HG02642 (cell line): ENCODE measurements at regions not wholly inside any gene's neighbourhood (a gene's known extent, or its start where the extent isn't known, plus 50 kb on each side); places are given as distances from the start of the nearest gene placed in this dataset.
"Not testable (repeated sequence)": the region's sequence is repeated elsewhere in the genome, so short reads cannot be mapped to it uniquely, and the experiment has no call there.

ENCODE experiments used
- ATAC-seq: cut with Tn5 transposase; IDR thresholded peaks from one replicate; pipeline ENCODE4 v1.9.1; 2021; ENCODE audit warnings: mild to moderate bottlenecking; ENCODE audit not compliant: unreplicated experiment, poor library complexity

DNA sequence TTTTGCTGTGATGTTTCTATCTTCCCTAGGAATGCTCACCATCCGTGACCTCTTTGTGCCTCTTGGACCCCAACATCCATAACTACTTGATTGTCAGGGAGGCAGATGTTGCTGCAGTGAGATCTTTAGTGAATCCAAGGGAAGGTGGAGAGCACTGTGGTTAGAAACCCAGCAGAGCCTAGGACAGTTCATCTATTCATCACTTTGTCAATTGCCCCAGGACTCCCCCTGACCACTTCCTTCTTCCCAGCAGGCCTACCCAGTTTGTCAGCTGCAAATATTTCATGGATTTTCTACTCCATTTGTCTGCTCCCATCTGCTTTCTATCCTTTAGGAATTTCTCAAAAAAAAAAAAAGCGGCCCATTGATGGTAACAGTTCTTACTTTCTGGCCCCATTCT, 942.8 kb downstream of the PCDH7 start:
- ATAC-seq = no peak

DNA sequence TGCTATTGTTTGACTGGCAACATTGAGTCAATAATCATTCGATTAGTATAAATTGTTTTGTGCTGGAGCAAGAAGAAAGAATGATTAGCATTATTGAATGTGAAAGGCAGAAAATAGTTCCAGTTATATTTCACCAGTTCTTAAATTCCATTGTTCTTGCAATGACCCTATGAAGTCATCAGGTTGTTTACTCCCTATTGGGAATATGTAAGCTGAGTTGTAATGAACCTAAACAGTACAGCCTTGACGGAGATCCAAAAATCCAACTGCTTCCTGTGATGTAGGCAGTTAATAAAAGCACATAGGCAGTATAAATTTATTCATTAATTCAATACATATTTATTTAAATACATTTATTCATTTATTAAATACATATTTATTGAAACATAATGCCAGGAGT, 947.5 kb downstream of the PCDH7 start:
- ATAC-seq = no peak

DNA sequence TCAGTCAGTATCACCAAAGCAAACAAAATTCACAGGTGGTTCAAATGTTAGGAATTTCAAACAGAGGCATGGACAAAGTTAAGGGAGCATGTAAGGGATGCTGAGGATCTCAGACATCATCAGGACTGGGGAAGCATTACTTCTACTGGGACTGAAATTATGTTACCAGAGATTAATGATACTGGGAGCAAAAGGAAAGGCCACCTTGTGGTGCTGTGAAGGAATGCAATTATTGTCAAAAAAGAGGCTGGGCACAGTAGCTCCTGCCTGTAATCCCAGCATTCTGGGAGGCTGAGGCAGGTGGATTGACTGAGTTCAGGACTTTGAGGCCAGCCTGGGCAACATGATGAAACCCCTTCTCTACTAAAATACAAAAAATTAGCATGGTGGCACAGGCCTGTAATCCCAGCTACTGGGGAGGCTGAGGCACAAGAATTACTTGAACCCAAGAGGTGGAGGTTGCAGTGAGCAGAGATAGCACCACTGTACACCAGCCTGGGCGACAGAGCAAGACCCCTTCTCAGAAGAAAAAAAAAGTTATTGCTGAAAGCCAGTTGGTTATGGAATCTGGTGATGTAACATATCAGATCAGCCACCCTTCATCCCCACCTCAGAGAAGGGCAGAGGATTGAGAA, 954.3 kb downstream of the PCDH7 start:
- no peak for ATAC-seq

DNA sequence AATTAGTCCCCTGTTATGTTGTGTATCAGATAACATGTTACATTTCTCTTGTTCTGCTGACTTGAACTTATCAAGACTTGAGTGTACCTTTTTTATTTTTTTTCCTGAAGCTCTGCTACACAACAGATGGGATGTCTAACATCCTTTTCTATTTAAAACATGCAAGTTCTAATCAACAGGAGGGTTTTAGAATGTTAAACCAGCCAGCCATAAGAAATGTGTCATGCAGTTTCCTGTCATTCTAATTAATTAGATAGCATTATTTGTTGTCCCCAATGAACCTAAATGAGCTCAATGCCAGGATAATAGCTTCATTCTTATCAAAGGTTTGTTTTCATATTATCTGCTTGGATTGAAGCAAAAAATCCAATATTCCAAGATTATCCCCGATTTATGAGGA, 958.2 kb downstream of the PCDH7 start:
- ATAC-seq = no peak

DNA sequence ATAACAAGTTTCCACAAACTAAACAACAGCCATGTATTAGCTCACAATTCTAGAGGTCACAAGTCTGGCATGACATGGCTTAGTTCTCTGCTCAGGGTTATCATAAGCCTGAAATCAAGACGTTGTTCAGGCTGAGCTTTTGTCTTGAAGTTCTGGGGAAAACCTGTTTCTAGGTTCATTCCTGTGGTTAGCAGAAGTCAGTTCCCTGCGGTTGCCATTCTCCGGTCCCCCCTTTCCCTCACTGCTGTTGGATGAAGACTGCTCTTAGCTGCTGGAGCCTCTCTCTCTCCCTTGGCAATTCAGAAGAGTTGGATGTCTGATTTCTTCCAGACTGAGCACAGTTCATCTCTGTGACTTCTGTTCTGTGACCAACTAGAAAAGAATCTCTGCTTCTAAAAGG, 962.6 kb downstream of the PCDH7 start:
- ATAC-seq = no peak

DNA sequence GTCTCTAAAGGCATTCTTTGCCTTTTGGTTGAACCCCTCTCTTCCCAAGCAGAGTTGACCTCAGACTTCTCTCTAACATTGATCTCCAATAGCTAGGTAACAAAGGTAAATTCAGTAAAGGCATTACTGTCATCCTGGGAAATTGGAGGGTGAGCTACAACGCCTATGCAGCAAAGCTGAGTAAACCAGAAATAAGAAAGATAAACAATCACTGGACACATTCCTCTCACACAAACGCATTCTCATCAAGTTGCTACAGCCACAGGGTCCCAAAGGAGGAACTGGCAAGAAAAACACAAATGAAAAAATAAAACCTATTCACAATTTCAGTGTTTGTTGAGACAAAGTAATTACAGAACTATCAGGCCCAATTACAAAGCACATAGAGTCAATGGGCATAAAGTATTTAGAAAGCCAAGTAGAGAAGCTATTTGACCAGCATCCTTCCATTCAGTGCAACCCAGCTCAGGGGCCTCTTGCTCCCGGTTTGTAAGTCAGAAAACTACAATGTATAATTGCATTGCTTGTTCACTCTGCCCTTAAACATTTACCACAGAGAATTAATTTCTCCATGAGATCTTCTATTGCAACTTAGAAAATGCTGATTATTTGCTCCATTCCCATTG, 967.7 kb downstream of the PCDH7 start:
- no peak for ATAC-seq

DNA sequence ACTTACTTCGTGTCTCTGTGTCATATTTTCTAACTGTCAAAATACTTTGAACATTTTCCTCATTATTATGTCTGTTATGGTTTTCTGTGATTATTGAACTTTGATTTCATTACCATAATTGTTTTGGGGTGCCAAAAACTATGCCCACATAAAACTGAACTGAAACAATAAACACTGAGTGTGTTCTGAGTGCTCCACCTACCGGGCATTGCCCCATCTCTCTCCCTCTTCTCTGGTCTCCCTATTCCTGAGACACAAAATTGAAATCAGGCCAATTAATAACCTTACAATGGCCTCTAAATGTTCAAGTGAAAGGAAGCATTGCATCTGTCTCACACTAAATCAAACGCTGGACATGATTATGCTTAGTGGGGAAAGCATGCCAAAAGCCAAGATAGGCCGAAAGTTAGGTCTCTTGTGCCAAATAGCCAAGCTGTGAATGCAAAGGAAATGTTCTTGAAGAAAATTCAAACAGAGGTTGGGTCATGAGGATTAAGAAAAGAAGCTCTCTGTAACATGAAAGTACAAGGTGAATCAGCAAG, 972.3 kb downstream of the PCDH7 start:
- no peak for ATAC-seq

DNA sequence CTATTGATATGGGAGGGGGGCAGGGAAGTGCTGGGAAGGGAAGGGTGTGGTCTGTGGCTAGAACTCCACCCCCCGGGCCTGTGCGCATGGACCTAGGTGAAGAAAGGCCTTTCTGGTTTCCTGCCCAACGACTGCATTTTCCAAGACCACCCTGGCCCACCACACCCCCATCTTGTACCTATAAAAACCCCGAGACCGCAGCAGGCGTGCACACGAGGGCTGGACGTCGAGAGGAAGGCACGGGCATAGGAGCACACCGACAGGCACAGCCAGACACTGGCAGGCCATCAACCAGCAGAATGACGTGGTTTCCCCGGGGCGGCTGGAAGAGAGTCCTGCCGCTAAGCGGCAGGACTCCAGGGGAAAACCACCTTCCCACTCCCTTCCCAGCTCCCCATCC, 981.1 kb downstream of the PCDH7 start:
- no peak for ATAC-seq

DNA sequence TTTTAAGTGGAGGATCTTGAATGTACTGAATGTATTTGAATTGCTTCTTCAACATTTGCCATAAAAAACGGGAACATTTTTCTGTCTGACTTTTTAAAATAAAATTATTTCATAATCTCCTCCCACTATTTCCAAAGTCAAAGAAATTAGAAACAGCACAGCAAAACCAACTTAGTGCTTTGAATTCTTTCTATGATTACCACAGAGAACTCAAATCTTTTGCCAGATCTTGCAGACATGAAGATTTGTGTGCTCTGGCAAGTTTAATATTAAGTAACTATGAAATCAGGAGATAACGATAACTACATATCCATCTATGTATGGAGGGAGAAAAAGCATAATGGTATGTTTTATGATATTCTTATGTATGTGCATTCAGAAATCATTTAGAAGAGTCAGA, 982.2 kb downstream of the PCDH7 start:
- ATAC-seq = no peak

DNA sequence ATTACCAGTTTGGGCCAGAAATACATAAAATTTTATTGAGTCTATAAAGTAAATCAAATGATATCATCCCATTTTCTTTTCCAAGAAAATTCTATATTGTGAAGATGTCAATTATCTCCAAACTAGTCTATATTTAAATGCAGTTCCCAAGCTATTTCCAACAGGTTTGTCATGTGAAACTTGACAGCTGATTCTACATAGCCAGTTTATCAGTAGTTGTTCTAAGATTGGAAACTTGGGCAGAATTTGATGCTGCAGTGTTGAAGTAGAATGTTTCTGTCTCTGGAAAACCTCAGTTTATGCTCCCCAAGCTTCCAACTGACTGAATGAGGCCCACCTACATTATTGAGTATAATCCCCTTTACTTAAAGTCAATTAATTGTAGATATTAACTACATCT, 994.1 kb downstream of the PCDH7 start:
- no peak for ATAC-seq

DNA sequence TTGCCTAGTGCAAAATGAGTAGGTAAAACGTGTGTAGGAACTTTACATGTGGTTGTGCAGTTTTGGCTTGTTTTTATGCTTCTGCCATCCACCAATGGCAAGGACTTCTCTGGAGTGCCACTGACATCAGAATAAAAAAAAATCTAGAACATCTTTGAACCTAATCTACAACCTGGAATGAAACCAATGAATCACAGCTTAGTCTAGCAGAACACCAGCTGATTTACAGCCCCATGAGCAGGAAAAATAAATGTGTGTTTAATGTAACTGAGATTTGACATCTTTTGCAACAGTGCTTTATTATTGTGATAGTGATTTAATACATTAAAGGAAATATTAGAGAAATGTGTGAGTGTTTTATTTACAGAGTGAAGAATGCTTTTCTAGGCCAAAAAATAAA, 995.1 kb downstream of the PCDH7 start:
- no peak for ATAC-seq

DNA sequence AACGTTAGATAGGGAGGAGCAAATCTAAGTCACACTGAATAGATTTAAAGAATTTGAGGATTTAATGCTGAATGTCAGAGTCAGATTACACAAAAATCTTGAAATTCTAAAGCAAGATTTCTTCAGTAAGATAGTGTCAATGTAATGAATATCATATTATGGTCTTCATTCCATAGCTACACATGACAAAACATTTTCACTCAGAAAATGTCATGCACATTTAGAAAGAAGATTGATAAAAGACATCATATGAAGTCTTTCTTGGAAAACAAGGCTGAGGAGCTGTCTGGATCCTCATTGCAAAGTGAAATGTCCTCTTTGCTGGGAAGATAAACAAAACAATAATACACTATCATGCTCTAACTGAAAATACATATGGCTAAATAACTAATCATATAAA, 1006.9 kb downstream of the PCDH7 start:
- ATAC-seq = no peak

DNA sequence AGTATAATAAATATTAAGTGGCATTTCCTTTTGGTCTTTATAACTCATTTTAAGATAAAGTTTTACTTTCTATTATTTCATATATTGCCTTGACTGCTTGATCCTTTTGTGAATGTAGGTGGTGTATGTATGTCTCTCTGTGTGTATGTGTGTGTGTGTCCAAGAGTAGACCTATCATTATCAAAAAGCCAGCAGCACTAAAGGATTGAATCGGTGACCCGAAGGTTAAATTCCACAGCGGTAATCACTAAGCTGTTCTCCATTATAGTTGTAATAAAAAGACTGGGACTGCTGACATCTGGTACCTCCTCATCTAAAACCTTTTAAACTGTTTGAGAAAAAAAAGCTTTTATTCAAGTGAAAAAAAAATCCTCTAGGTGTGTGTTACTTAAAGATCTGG, 1014.8 kb downstream of the PCDH7 start:
- ATAC-seq = no peak

DNA sequence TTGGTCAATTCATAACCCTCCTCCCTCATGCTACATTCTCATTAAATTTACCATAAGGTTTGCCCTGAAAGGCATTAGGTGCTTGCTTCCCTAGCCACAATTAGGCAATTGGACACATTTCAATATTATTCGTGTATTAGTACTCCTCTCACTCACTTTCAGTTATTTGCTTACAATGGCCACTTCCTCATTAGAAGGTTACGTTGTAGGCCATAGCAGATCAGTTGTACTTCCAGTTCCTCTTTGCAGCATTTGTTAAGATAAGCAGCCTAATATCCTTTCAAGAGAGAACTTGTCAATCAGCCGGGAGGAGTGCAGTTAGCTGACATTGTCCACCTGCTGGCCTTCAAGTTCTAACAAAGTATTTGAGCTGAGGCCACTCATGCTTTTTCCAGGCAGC, 1017.2 kb downstream of the PCDH7 start:
- no peak for ATAC-seq

DNA sequence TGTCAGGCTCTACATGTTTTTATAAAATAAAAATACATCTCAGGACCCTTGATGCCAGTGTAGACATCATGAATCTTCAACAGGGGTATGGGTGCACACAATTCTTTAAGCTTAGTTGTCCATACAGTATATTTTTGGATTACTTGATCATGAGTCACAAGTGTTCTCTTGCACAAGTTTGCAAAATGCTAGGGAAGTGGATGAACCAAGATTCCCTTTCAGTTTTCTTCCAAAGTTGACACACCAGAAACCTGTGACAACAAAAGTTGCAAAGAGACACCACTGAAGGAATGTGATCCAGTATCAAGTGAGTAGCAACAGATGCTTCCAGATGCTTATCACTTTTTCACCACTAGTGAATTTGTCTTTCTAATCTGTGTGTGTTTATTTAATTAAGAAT, 1021.2 kb downstream of the PCDH7 start:
- ATAC-seq = no peak

DNA sequence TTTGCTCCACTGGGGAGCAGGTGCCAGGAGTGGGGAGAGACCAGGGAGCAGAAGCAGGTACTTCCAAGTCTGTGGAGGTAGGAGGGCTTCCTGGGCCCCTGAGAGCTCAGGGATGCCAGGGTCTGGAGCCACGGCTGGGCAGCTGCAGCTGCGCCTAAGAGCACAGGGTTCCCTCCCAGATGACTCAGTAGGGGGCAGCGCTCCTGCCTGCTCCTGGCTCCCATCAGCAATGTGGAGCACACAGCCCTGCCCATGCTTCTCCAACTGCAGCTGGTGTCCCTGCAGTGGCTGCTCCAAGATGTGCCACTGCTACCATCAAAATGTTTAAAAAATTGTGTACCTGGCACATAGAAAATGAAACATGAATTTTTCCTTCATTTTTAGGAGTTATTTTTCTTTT, 1028.2 kb downstream of the PCDH7 start:
- ATAC-seq = no peak

DNA sequence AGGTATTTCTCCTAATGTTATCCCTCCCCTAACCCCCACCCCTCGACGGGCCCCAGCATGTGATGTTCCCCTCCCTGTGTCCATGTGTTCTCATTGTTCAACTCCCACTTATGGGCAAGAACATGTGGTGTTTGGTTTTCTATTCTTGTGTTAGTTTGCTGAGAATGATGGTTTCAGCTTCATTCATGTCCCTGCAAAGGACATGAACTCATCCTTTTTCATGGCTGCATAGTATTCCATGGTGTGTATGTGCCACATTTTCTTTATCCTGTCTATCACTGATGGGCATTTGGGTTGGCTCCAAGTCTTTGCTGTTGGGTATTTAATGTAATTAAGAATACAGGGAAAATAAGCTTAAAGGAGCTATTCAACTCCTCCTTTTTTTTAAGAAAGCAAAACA, 1030.4 kb downstream of the PCDH7 start:
- ATAC-seq = not testable (repeated sequence)

DNA sequence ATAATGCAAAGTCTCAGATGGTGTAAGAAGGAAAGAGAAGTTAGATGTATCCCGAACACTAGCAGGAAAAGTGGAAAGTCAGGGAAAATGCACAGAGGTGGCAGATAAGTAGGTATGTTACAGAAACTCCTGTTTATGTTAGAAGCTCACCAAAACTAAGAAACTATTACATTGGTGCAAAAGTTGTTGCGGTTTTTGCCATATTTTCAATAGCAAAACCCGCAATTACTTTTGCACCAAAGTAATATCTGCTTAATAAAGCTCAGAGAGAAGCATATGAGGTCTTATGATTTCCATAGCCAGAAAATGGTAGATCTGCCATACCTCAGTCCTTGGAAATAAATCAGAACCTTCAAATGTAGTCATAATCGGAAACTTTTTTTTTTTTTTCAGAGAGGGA, 1035.6 kb downstream of the PCDH7 start:
- no peak for ATAC-seq

DNA sequence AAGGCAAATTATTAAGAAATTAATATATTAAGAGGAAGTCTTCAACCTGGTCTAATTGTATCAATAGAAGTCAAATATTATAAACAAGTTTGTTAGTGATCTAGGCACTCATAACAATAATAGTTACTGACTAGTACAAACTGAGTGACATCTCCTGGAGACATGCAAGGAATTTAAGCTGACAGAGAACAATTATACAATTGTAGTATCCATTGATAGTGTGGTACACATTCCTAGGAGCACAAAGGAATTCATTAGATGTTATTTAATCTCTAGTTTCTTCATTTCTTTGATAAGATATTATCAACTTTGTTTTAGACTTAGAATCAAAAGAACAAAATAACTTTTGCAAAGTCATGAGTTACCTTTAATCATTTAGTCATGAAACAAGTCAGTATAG, 1048.6 kb downstream of the PCDH7 start:
- ATAC-seq = no peak

DNA sequence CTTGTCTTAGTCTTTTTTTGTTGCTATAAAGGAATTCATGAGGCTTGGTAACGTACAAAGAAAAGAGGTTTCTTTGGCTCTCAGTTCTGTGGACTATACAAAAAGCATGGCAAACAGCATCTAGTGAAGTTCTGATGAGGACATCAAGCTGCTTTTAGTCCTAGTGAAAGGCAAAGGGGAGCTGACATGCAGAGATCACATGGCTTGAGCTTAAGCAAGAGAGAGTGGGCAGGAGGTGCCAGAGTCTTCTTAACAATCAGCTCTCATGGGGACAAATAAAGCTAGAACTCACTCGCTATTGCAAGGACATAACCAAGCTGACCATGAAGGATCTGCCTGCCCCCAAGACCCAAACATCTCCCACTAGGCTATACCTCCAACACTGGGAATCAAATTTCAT, 1063.1 kb downstream of the PCDH7 start:
- no peak for ATAC-seq

DNA sequence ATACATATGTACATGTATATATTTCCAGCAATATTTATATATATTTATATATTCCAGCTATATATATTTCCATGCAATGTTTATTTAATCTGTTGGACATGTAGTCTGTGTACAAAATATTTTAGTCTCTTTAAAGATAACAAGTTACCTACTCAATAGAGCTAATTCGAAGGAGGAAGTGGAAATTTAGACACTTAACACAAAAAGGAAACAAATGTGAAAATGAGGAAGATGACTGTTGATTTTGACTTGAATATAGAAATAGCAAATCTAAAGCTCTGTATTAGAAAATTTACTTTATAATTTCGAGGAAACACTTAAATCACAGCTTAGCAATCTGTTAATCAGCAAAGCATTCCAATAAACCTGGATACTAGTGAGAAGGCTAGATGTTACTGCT, 1064.4 kb downstream of the PCDH7 start:
- no peak for ATAC-seq

DNA sequence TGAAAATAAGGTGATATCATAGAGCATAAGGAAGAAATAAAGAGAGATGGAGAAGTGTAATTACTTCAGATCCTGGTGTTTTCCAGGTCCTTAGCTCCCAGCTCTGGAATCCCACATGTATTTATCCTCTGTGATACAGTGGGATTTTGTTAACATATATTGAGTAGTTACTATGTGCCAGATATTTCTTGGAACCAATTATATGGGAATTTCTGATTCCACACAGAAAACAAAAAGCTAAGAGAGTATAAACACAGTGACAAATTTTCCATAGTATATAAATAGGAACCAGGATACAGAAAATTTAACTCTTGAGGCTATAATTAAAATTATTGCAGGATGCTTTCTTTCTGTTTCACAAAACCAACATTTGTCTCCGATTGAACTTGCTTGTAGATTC, 1067.5 kb downstream of the PCDH7 start:
- ATAC-seq = no peak
